ENCODE measurements at regions not wholly inside any gene's neighbourhood (a gene's known extent, or its start where the extent isn't known, plus 50 kb on each side); places are given as distances from the start of the nearest gene placed in this dataset.

- no peak overlapping the region for H3K9ac ChIP-seq (ENCODE audit: insufficient read length, low read depth)
- no peak for DNase-seq (ENCODE audit: low read depth, low spot score)
- H3K27me3 ChIP-seq (ENCODE audit: insufficient read depth, insufficient read length), result no peaks in the 10 kb centered on the region
- no peaks in the 10 kb centered on the region for H3K36me3 ChIP-seq (ENCODE audit: insufficient read depth, insufficient read length, low read length)
- H3K4me3 ChIP-seq (ENCODE audit: insufficient read length, low read depth), result no peak overlapping the region
- H3K9me3 ChIP-seq (ENCODE audit: insufficient read depth, low read length), result no peaks in the 10 kb centered on the region
- no peaks in the 10 kb centered on the region for H3K4me1 ChIP-seq (ENCODE audit: insufficient read depth, insufficient read length)
- TF ChIP-seq YY1 (IDR thresholded peaks at IDR 0.05; ENCODE audit: insufficient read depth, insufficient read length) (no peak), SUZ12 (IDR thresholded peaks at IDR 0.05; ENCODE audit: extremely low read depth, insufficient read depth, insufficient read length) (no peak)
These were observed 381.1 kb upstream of the ARHGEF26 start for GRCh38 chr3:153740109-153740508.

- H3K4me1 ChIP-seq (ENCODE audit: insufficient read depth, insufficient read length), result no peaks in the 10 kb centered on the region
- no peaks in the 10 kb centered on the region for H3K9me3 ChIP-seq (ENCODE audit: insufficient read depth, low read length)
- no peak overlapping the region for H3K4me3 ChIP-seq (ENCODE audit: insufficient read length, low read depth)
- no peaks in the 10 kb centered on the region for H3K36me3 ChIP-seq (ENCODE audit: insufficient read depth, insufficient read length, low read length)
- no peak for DNase-seq (ENCODE audit: low read depth, low spot score)
- no peak for TF ChIP-seq SUZ12 (IDR thresholded peaks at IDR 0.05; ENCODE audit: extremely low read depth, insufficient read depth, insufficient read length)
- TF ChIP-seq YY1 (IDR thresholded peaks at IDR 0.05; ENCODE audit: insufficient read depth, insufficient read length), result no peak
- no peak for TF ChIP-seq ZNF274 (IDR thresholded peaks at IDR 0.05; ENCODE audit: low read depth, low read length)
- no peaks in the 10 kb centered on the region for H3K27me3 ChIP-seq (ENCODE audit: insufficient read depth, insufficient read length)
- H3K9ac ChIP-seq (ENCODE audit: insufficient read length, low read depth), result no peak overlapping the region
These were observed 376.3 kb upstream of the ARHGEF26 start for GRCh38 chr3:153744889-153745288.

- TF ChIP-seq YY1 (IDR thresholded peaks at IDR 0.05; ENCODE audit: insufficient read depth, insufficient read length) (no peak), SUZ12 (IDR thresholded peaks at IDR 0.05; ENCODE audit: extremely low read depth, insufficient read depth, insufficient read length) (no peak), ZNF274 (IDR thresholded peaks at IDR 0.05; ENCODE audit: low read depth, low read length) (no peak)
- no peak for DNase-seq (ENCODE audit: low read depth, low spot score)
- H3K4me3 ChIP-seq (ENCODE audit: insufficient read length, low read depth), result no peak overlapping the region
- no peaks in the 10 kb centered on the region for H3K4me1 ChIP-seq (ENCODE audit: insufficient read depth, insufficient read length)
- no peaks in the 10 kb centered on the region for H3K9me3 ChIP-seq (ENCODE audit: insufficient read depth, low read length)
- no peaks in the 10 kb centered on the region for H3K36me3 ChIP-seq (ENCODE audit: insufficient read depth, insufficient read length, low read length)
- H3K27me3 ChIP-seq (ENCODE audit: insufficient read depth, insufficient read length), result no peaks in the 10 kb centered on the region
- H3K9ac ChIP-seq (ENCODE audit: insufficient read length, low read depth), result no peak overlapping the region
These were observed 375.0 kb upstream of the ARHGEF26 start for GRCh38 chr3:153746211-153746610.

GRCh38 chr3:153749070-153749610 lies 372.1 kb upstream of the ARHGEF26 start:
- no peaks in the 10 kb centered on the region for H3K4me1 ChIP-seq (ENCODE audit: insufficient read depth, insufficient read length)
- DNase-seq (ENCODE audit: low read depth, low spot score), result no peak

GRCh38 chr3:153752405-153753027 lies 368.7 kb upstream of the ARHGEF26 start:
- H3K9ac ChIP-seq (ENCODE audit: insufficient read length, low read depth), result no peak overlapping the region
- H3K36me3 ChIP-seq (ENCODE audit: insufficient read depth, insufficient read length, low read length), result no peaks in the 10 kb centered on the region
- DNase-seq (ENCODE audit: low read depth, low spot score), result no peak
- no peaks in the 10 kb centered on the region for H3K4me1 ChIP-seq (ENCODE audit: insufficient read depth, insufficient read length)
- no peak for TF ChIP-seq ZNF274 (IDR thresholded peaks at IDR 0.05; ENCODE audit: low read depth, low read length)
- TF ChIP-seq SUZ12 (IDR thresholded peaks at IDR 0.05; ENCODE audit: extremely low read depth, insufficient read depth, insufficient read length), result no peak
- no peak for TF ChIP-seq YY1 (IDR thresholded peaks at IDR 0.05; ENCODE audit: insufficient read depth, insufficient read length)
- H3K4me3 ChIP-seq (ENCODE audit: insufficient read length, low read depth), result no peak overlapping the region
- no peaks in the 10 kb centered on the region for H3K27me3 ChIP-seq (ENCODE audit: insufficient read depth, insufficient read length)
- no peaks in the 10 kb centered on the region for H3K9me3 ChIP-seq (ENCODE audit: insufficient read depth, low read length)

More at GRCh38 chr3:153749070-153749610, 372.1 kb upstream of the ARHGEF26 start:
- no peak overlapping the region for H3K9ac ChIP-seq (ENCODE audit: insufficient read length, low read depth)
- no peaks in the 10 kb centered on the region for H3K36me3 ChIP-seq (ENCODE audit: insufficient read depth, insufficient read length, low read length)
- TF ChIP-seq YY1 (IDR thresholded peaks at IDR 0.05; ENCODE audit: insufficient read depth, insufficient read length), result no peak
- TF ChIP-seq ZNF274 (IDR thresholded peaks at IDR 0.05; ENCODE audit: low read depth, low read length), result no peak
- no peak for TF ChIP-seq SUZ12 (IDR thresholded peaks at IDR 0.05; ENCODE audit: extremely low read depth, insufficient read depth, insufficient read length)
- H3K9me3 ChIP-seq (ENCODE audit: insufficient read depth, low read length), result no peaks in the 10 kb centered on the region
- H3K27me3 ChIP-seq (ENCODE audit: insufficient read depth, insufficient read length), result no peaks in the 10 kb centered on the region
- H3K4me3 ChIP-seq (ENCODE audit: insufficient read length, low read depth), result no peak overlapping the region

GRCh38 chr3:153753035-153753434 lies 368.2 kb upstream of the ARHGEF26 start:
- Histone ChIP-seq H3K9ac (ENCODE audit: insufficient read length, low read depth) (no peak overlapping the region), H3K4me1 (ENCODE audit: insufficient read depth, insufficient read length) (no peaks in the 10 kb centered on the region), H3K36me3 (ENCODE audit: insufficient read depth, insufficient read length, low read length) (no peaks in the 10 kb centered on the region), H3K4me3 (ENCODE audit: insufficient read length, low read depth) (no peak overlapping the region), H3K9me3 (ENCODE audit: insufficient read depth, low read length) (no peaks in the 10 kb centered on the region), H3K27me3 (ENCODE audit: insufficient read depth, insufficient read length) (no peaks in the 10 kb centered on the region)
- TF ChIP-seq YY1 (IDR thresholded peaks at IDR 0.05; ENCODE audit: insufficient read depth, insufficient read length), result no peak
- no peak for DNase-seq (ENCODE audit: low read depth, low spot score)

- H3K4me1 ChIP-seq (ENCODE audit: insufficient read depth, insufficient read length), result no peaks in the 10 kb centered on the region
- no peaks in the 10 kb centered on the region for H3K27me3 ChIP-seq (ENCODE audit: insufficient read depth, insufficient read length)
- DNase-seq (ENCODE audit: low read depth, low spot score), result no peak
- H3K4me3 ChIP-seq (ENCODE audit: insufficient read length, low read depth), result no peak overlapping the region
- TF ChIP-seq SUZ12 (IDR thresholded peaks at IDR 0.05; ENCODE audit: extremely low read depth, insufficient read depth, insufficient read length), result no peak
- TF ChIP-seq YY1 (IDR thresholded peaks at IDR 0.05; ENCODE audit: insufficient read depth, insufficient read length), result no peak
- no peaks in the 10 kb centered on the region for H3K36me3 ChIP-seq (ENCODE audit: insufficient read depth, insufficient read length, low read length)
- no peaks in the 10 kb centered on the region for H3K9me3 ChIP-seq (ENCODE audit: insufficient read depth, low read length)
- no peak overlapping the region for H3K9ac ChIP-seq (ENCODE audit: insufficient read length, low read depth)
These were observed 364.4 kb upstream of the ARHGEF26 start for GRCh38 chr3:153756816-153757215.

Data from NT2/D1 (cell line).